T-helper 1 cell treated with Interleukin-12 subunit alpha and Interleukin-12 subunit beta and Interleukin-4 antibody, amounts not matched to agents 30 μg/mL and 1 μg/mL, for 36 hours (primary cell): ENCODE measurements at regions not wholly inside any gene's neighbourhood (a gene's known extent, or its start where the extent isn't known, plus 50 kb on each side); places are given as distances from the start of the nearest gene placed in this dataset.
A peak's percentile ranks its signal among the peaks of the same experiment; 100 is the strongest.

Source experiments
- H3K27ac Mint-ChIP-seq: one replicate; pipeline ENCODE4 v1.8.0; 2021; ENCODE audit warnings: mild to moderate bottlenecking, mixed read lengths
- H3K27me3 Mint-ChIP-seq: one replicate; pipeline ENCODE4 v1.8.0; 2021; ENCODE audit warnings: low read depth, mixed read lengths
- H3K36me3 Mint-ChIP-seq: one replicate; pipeline ENCODE4 v1.8.0; 2021; ENCODE audit warnings: low read depth, mixed read lengths
- H3K4me1 Mint-ChIP-seq: one replicate; pipeline ENCODE4 v1.8.0; 2021; ENCODE audit warnings: low read depth, mixed read lengths
- H3K4me3 Mint-ChIP-seq: one replicate; pipeline ENCODE4 v1.8.0; 2021; ENCODE audit warnings: mild to moderate bottlenecking, moderate library complexity, mixed read lengths
- H3K9me3 Mint-ChIP-seq: one replicate; pipeline ENCODE4 v1.8.0; 2021; ENCODE audit warnings: mixed read lengths

DNA sequence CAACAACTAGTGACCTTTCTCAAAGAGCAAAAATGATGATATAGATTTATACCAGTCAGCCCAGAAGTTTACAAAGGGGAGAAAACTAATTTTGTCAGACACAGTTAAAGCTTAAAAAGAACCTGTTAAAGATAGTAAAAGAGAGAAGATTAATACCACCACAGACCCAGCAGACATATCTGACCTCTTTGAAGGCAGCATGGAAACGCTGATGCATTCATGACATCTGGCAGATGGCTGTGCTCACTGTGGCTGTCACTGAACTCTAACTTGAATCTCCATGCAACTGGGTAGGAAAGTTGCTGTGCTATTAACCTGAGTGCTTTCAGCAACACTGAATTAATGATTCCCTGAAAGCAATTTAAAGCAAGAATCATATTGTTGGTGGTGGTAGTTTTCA lies 159.8 kb upstream of the PRDM1 start:
- Mint-ChIP-seq H3K4me3 (no peak overlapping the region), H3K27ac (no peak overlapping the region), H3K36me3 (peaks cover 7% of the 10 kb centered on the region), H3K9me3 (peaks cover 9% of the 10 kb centered on the region), H3K27me3 (peaks cover 16% of the 10 kb centered on the region), H3K4me1 (peaks cover 9% of the 10 kb centered on the region)

- Mint-ChIP-seq H3K4me1 (peaks cover 9% of the 10 kb centered on the region), H3K9me3 (peaks cover 9% of the 10 kb centered on the region), H3K4me3 (no peak overlapping the region), H3K27ac (no peak overlapping the region), H3K36me3 (peaks cover 7% of the 10 kb centered on the region), H3K27me3 (peaks cover 16% of the 10 kb centered on the region)
These were observed 160.4 kb upstream of the PRDM1 start for GRCh38 chr6:105925706-105926105.

GRCh38 chr6:105921781-105922180 lies 164.4 kb upstream of the PRDM1 start:
- Mint-ChIP-seq H3K27ac (no peak overlapping the region), H3K4me1 (peaks cover 22% of the 10 kb centered on the region), H3K27me3 (peaks cover 11% of the 10 kb centered on the region), H3K36me3 (peaks cover 9% of the 10 kb centered on the region), H3K4me3 (no peak overlapping the region), H3K9me3 (peaks cover 9% of the 10 kb centered on the region)

DNA sequence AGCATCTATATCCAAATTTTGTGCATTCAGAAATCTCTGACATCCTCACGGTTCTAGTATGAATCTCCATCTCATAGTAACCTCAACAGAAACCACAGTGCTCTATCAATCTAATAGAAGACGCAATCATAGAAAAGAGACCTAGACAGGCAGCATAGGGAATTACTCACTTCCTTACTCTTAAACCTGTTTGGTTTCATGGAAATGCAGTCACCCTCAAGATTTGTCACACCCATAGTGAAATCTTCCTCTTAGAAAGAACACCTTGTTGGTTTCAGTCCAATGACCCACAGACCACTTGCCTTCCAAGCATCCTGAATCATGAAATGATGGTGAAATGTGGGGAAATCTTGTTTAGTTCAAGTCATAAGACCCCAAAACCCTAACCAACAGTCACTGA lies 166.1 kb upstream of the PRDM1 start:
- peaks cover 11% of the 10 kb centered on the region for H3K36me3 Mint-ChIP-seq
- peaks cover 25% of the 10 kb centered on the region for H3K4me1 Mint-ChIP-seq
- H3K9me3 Mint-ChIP-seq, result peaks cover 13% of the 10 kb centered on the region
- peaks cover 4% of the 10 kb centered on the region for H3K27me3 Mint-ChIP-seq
- H3K4me3 Mint-ChIP-seq, result no peak overlapping the region
- H3K27ac Mint-ChIP-seq, result peak overlapping the region; percentile 19

- Mint-ChIP-seq H3K4me1 (peaks cover 21% of the 10 kb centered on the region), H3K9me3 (peaks cover 9% of the 10 kb centered on the region), H3K36me3 (peaks cover 8% of the 10 kb centered on the region), H3K4me3 (no peak overlapping the region), H3K27me3 (peaks cover 7% of the 10 kb centered on the region), H3K27ac (no peak overlapping the region)
These were observed 169.0 kb upstream of the PRDM1 start for GRCh38 chr6:105917038-105917695.

- H3K4me3 Mint-ChIP-seq, result no peak overlapping the region
- H3K4me1 Mint-ChIP-seq, result peaks cover 6% of the 10 kb centered on the region
- no peak overlapping the region for H3K27ac Mint-ChIP-seq
- H3K9me3 Mint-ChIP-seq, result peaks cover 12% of the 10 kb centered on the region
- peaks cover 7% of the 10 kb centered on the region for H3K27me3 Mint-ChIP-seq
- H3K36me3 Mint-ChIP-seq, result peaks cover 11% of the 10 kb centered on the region
These were observed 175.0 kb upstream of the PRDM1 start for GRCh38 chr6:105911106-105911629.

- H3K27ac Mint-ChIP-seq, result no peak overlapping the region
- H3K4me1 Mint-ChIP-seq, result peaks cover 6% of the 10 kb centered on the region
- peaks cover 12% of the 10 kb centered on the region for H3K9me3 Mint-ChIP-seq
- no peak overlapping the region for H3K4me3 Mint-ChIP-seq
- peaks cover 12% of the 10 kb centered on the region for H3K27me3 Mint-ChIP-seq
- H3K36me3 Mint-ChIP-seq, result peaks cover 13% of the 10 kb centered on the region
These were observed 177.0 kb upstream of the PRDM1 start for GRCh38 chr6:105909106-105909505.

GRCh38 chr6:105907991-105908390 lies 178.1 kb upstream of the PRDM1 start:
- no peak overlapping the region for H3K4me3 Mint-ChIP-seq
- H3K9me3 Mint-ChIP-seq, result peaks cover 12% of the 10 kb centered on the region
- H3K27ac Mint-ChIP-seq, result no peak overlapping the region
- peaks cover 9% of the 10 kb centered on the region for H3K27me3 Mint-ChIP-seq
- peaks cover 19% of the 10 kb centered on the region for H3K36me3 Mint-ChIP-seq
- peaks cover 7% of the 10 kb centered on the region for H3K4me1 Mint-ChIP-seq

DNA sequence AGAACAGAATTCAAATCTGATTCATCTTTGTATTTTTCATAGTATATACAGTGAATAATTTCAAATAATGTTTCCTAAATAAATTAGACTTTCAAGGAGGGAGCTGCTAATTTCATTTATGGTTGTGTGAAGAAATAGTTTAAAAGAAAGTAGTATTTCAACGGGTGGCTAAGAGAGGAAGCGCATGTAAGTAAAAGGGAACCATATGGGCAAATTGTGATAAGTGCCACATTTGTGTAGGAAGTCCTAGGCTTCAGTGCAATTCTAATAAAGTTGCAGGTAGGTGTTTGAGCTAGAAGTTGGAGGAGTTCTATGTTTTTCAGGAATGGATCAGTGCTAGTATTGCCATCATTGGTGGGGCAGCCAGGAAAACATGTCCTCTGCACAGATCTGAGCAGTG lies 178.8 kb upstream of the PRDM1 start:
- Mint-ChIP-seq H3K4me3 (no peak overlapping the region), H3K27me3 (peaks cover 9% of the 10 kb centered on the region), H3K9me3 (peaks cover 12% of the 10 kb centered on the region), H3K27ac (no peak overlapping the region), H3K4me1 (peaks cover 10% of the 10 kb centered on the region), H3K36me3 (peaks cover 19% of the 10 kb centered on the region)

- peaks cover 32% of the 10 kb centered on the region for H3K4me1 Mint-ChIP-seq
- H3K4me3 Mint-ChIP-seq, result no peak overlapping the region
- peaks cover 16% of the 10 kb centered on the region for H3K36me3 Mint-ChIP-seq
- peaks cover 5% of the 10 kb centered on the region for H3K27me3 Mint-ChIP-seq
- peaks cover 20% of the 10 kb centered on the region for H3K9me3 Mint-ChIP-seq
- H3K27ac Mint-ChIP-seq, result no peak overlapping the region
These were observed 183.6 kb upstream of the PRDM1 start for GRCh38 chr6:105902401-105903031.

GRCh38 chr6:105901583-105901982 lies 184.6 kb upstream of the PRDM1 start:
- Mint-ChIP-seq H3K36me3 (peaks cover 14% of the 10 kb centered on the region), H3K27ac (peak overlapping the region; percentile 16), H3K27me3 (peaks cover 5% of the 10 kb centered on the region), H3K4me3 (no peak overlapping the region), H3K4me1 (peaks cover 30% of the 10 kb centered on the region), H3K9me3 (peaks cover 20% of the 10 kb centered on the region)

GRCh38 chr6:105900125-105900937 lies 185.8 kb upstream of the PRDM1 start:
- Mint-ChIP-seq H3K4me1 (peaks cover 28% of the 10 kb centered on the region), H3K9me3 (peaks cover 15% of the 10 kb centered on the region), H3K27me3 (no peaks in the 10 kb centered on the region), H3K27ac (peak overlapping the region; percentile 95), H3K4me3 (peak overlapping the region; percentile 63), H3K36me3 (peaks cover 11% of the 10 kb centered on the region)

- Mint-ChIP-seq H3K9me3 (peaks cover 23% of the 10 kb centered on the region), H3K27ac (no peak overlapping the region), H3K4me3 (no peak overlapping the region), H3K4me1 (peaks cover 39% of the 10 kb centered on the region), H3K27me3 (no peaks in the 10 kb centered on the region), H3K36me3 (peaks cover 16% of the 10 kb centered on the region)
These were observed 187.8 kb upstream of the PRDM1 start for GRCh38 chr6:105898286-105898685.

DNA sequence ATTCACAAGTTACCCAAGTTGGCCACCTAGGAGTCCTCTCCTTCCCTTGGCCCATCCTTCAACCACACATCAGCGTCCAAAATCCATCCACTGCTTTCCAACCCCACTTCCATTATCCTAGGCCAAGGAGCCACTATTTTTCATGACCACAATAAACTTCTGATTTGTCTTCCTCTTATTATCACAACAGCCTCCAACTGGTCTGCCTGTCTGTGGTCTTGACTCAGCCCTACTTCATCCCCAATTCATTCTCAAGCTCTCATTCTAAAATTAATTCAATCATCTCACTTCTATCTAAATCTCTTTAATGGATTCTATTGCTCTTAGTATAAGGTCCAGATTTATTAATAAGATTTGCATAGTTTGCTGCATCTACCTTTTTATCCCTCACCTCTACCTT lies 189.0 kb upstream of the PRDM1 start:
- no peaks in the 10 kb centered on the region for H3K27me3 Mint-ChIP-seq
- H3K27ac Mint-ChIP-seq, result no peak overlapping the region
- no peak overlapping the region for H3K4me3 Mint-ChIP-seq
- H3K9me3 Mint-ChIP-seq, result peaks cover 23% of the 10 kb centered on the region
- peaks cover 43% of the 10 kb centered on the region for H3K4me1 Mint-ChIP-seq
- peaks cover 19% of the 10 kb centered on the region for H3K36me3 Mint-ChIP-seq

- Mint-ChIP-seq H3K9me3 (peaks cover 23% of the 10 kb centered on the region), H3K27me3 (no peaks in the 10 kb centered on the region), H3K36me3 (peaks cover 17% of the 10 kb centered on the region), H3K4me1 (peaks cover 43% of the 10 kb centered on the region), H3K4me3 (no peak overlapping the region), H3K27ac (no peak overlapping the region)
These were observed 189.4 kb upstream of the PRDM1 start for GRCh38 chr6:105896821-105897095.
